CD14-positive monocyte (primary cell): ENCODE measurements at regions not wholly inside any gene's neighbourhood (a gene's known extent, or its start where the extent isn't known, plus 50 kb on each side); places are given as distances from the start of the nearest gene placed in this dataset.
"Not testable (repeated sequence)": the region's sequence is repeated elsewhere in the genome, so short reads cannot be mapped to it uniquely, and the experiment has no call there.

Experiments used
- DNase-seq, 3 donors: peaks; one replicate each; pipeline ENCODE4 v3.0.0-alpha.2; 2011 to 2022
- H2AFZ ChIP-seq: 2 replicates; pipeline ENCODE4 v1.6.0; 2012; ENCODE audit warnings: mild to moderate bottlenecking, low read depth, low read length, inconsistent platforms; ENCODE audit not compliant: insufficient read depth, poor library complexity, severe bottlenecking
- H3K27ac ChIP-seq, 2 donors: 1 replicate in 1 of 2; 2 replicates in 1 of 2; pipeline ENCODE4 v1.5.1; 2012 to 2013; ENCODE audit warnings: low read length in 2 of 2, control low read depth in 1 of 2, inconsistent platforms in 1 of 2, low read depth in 1 of 2, mild to moderate bottlenecking in 1 of 2
- H3K27me3 ChIP-seq, 2 donors: one replicate each; pipeline versions ENCODE4 v1.6.0 to v1.6.1; 2011 to 2013; ENCODE audit warnings: low read length in 2 of 2; ENCODE audit not compliant: control insufficient read depth in 2 of 2, insufficient read depth in 2 of 2
- H3K36me3 ChIP-seq, 2 donors: replicated peaks in 1 of 2; 1 replicate in 1 of 2; 2 replicates in 1 of 2; pipeline versions ENCODE4 v1.5.1 to v1.6.1; 2012 to 2013; ENCODE audit warnings: low read length in 2 of 2, control low read depth in 1 of 2, inconsistent platforms in 1 of 2, mild to moderate bottlenecking in 1 of 2; ENCODE audit not compliant: insufficient read depth in 2 of 2, control insufficient read depth in 1 of 2
- H3K4me1 ChIP-seq, 2 donors: 1 replicate in 1 of 2; 2 replicates in 1 of 2; pipeline versions ENCODE4 v1.5.1 to v1.6.1; 2012 to 2013; ENCODE audit warnings: low read length in 2 of 2, control low read depth in 1 of 2, inconsistent platforms in 1 of 2, mild to moderate bottlenecking in 1 of 2, moderate library complexity in 1 of 2; ENCODE audit not compliant: insufficient read depth in 2 of 2, control insufficient read depth in 1 of 2
- H3K4me2 ChIP-seq: replicated peaks from 2 replicates; pipeline ENCODE3; 2012; ENCODE audit warnings: low read length, moderate library complexity, mild to moderate bottlenecking; ENCODE audit not compliant: poor library complexity, severe bottlenecking; ENCODE audit errors: extremely low read depth
- H3K4me3 ChIP-seq, 3 experiments: fragments of 200-600 bp in 1 of 3; sonication (generic) in 1 of 3; replicated peaks in 1 of 3; 1 replicate in 2 of 3; 2 replicates in 1 of 3; pipeline ENCODE4 v1.5.1; 2011 to 2013; ENCODE audit warnings: low read length in 3 of 3, mild to moderate bottlenecking in 3 of 3, control low read depth in 2 of 3, low read depth in 2 of 3, inconsistent platforms in 1 of 3, moderate library complexity in 1 of 3
- H3K79me2 ChIP-seq: 2 replicates; pipeline ENCODE4 v1.6.0; 2012; ENCODE audit warnings: mild to moderate bottlenecking, control low read depth, inconsistent platforms, low read length, moderate library complexity; ENCODE audit not compliant: insufficient read depth
- H3K9ac ChIP-seq: 2 replicates; pipeline ENCODE4 v1.6.0; 2017; ENCODE audit warnings: low read length, mild to moderate bottlenecking; ENCODE audit not compliant: insufficient read depth, poor library complexity, severe bottlenecking
- H3K9me3 ChIP-seq, 2 donors: replicated peaks in 1 of 2; 1 replicate in 1 of 2; 2 replicates in 1 of 2; pipeline versions ENCODE4 v1.5.1 to v1.6.1; 2012 to 2013; ENCODE audit warnings: low read length in 2 of 2, control low read depth in 1 of 2; ENCODE audit not compliant: control insufficient read depth in 1 of 2, insufficient read depth in 1 of 2
- H4K20me1 ChIP-seq: 2 replicates; pipeline ENCODE4 v1.6.0; 2012; ENCODE audit warnings: mild to moderate bottlenecking, low read length, control low read depth, moderate library complexity; ENCODE audit not compliant: insufficient read depth
- H3K27ac Mint-ChIP-seq, 7 donors: one replicate each; pipeline ENCODE4 v1.8.0; 2020; ENCODE audit warnings: mild to moderate bottlenecking in 7 of 7, mixed read lengths in 7 of 7, moderate library complexity in 6 of 7, inconsistent platforms in 2 of 7
- H3K27me3 Mint-ChIP-seq, 3 donors: one replicate each; pipeline ENCODE4 v1.8.0; 2021 to 2022; ENCODE audit warnings: low read depth in 3 of 3, mild to moderate bottlenecking in 3 of 3, mixed read lengths in 3 of 3, moderate library complexity in 3 of 3, inconsistent platforms in 1 of 3
- H3K36me3 Mint-ChIP-seq, 2 donors: one replicate each; pipeline ENCODE4 v1.8.0; 2020; ENCODE audit warnings: mixed read lengths in 2 of 2, inconsistent platforms in 1 of 2, mild to moderate bottlenecking in 1 of 2
- H3K4me1 Mint-ChIP-seq: one replicate; pipeline ENCODE4 v1.8.0; 2020; ENCODE audit warnings: mild to moderate bottlenecking, mixed read lengths
- H3K4me3 Mint-ChIP-seq, 2 donors: one replicate each; pipeline ENCODE4 v1.8.0; 2020; ENCODE audit warnings: mild to moderate bottlenecking in 2 of 2, mixed read lengths in 2 of 2, moderate library complexity in 1 of 2
- H3K9me3 Mint-ChIP-seq, 7 donors: one replicate each; pipeline ENCODE4 v1.8.0; 2020 to 2022; ENCODE audit warnings: mixed read lengths in 7 of 7, mild to moderate bottlenecking in 6 of 7, moderate library complexity in 6 of 7, inconsistent platforms in 2 of 7
- CTCF ChIP-seq: fragments of 200-600 bp; IDR thresholded peaks from one replicate; pipeline ENCODE4 v1.8.0; 2022; ENCODE audit warnings: antibody characterized with exemption, mild to moderate bottlenecking
- WGBS: methylation state at CpG from one replicate; pipeline ENCODE4 v1.1.5; 2013; ENCODE audit warnings: missing lambda C conversion rate; ENCODE audit not compliant: insufficient coverage; 5-methylcytosine and 5-hydroxymethylcytosine counted together
- intact Hi-C, 2 donors: fragments of 100-400 bp; cut with micrococcal nuclease; formaldehyde crosslinking; loops; one replicate each; pipeline versions ENCODE4 v1.15.0 to v1.15.1; 2023

DNA sequence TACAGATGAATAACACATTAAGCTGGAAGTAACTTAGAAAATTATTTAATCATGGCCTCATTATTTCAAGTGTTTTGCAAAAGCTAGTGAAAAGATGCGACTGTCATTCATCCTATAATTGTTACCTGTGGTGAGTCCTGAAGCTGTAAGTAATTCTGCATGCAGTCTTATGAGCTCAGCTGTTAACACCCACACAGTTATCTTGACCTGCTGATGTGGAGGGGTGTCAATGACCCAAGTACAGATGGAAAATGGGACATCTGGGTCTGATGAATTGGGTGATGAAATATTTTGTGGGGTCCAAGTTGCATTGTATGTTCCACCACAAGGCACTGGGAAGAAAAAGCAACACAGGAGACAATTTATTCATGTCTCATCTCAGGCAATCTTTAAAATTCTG, 68.9 kb downstream of the OR13A1 start:
- WGBS = no CpG with 5 or more reads among the region's 1 CpG
- Histone ChIP-seq H3K79me2 (no peaks in the 10 kb centered on the region), H3K27me3 (no peaks in the 10 kb centered on the region), H3K4me3 (no peak overlapping the region), H2AFZ (no peak overlapping the region), H3K4me1 (peaks cover 19 to 20% of the 10 kb centered on the region in 2 donors), H3K4me2 (no peak overlapping the region), H3K36me3 (no peaks in the 10 kb centered on the region), H3K9me3 (no peaks in the 10 kb centered on the region), H3K9ac (no peak overlapping the region), H4K20me1 (no peaks in the 10 kb centered on the region), H3K27ac (no peak overlapping the region)
- H3K4me3 Mint-ChIP-seq = no peak overlapping the region
- H3K4me1 Mint-ChIP-seq = peaks cover 23% of the 10 kb centered on the region
- peaks cover 0 to 1% (median 0%) of the 10 kb centered on the region in 7 donors for H3K9me3 Mint-ChIP-seq
- H3K36me3 Mint-ChIP-seq = no peaks in the 10 kb centered on the region
- DNase-seq = no peak
- no peak for TF ChIP-seq CTCF
- intact Hi-C loops = loop anchor here in 1 of 2 donors (10.0 kb wide), 1 partner anchor 218 kb away; no protein-coding TSS in a partner anchor
- H3K27ac Mint-ChIP-seq = no peak overlapping the region
- peaks cover 3 to 9% (median 6%) of the 10 kb centered on the region in 3 donors for H3K27me3 Mint-ChIP-seq

DNA sequence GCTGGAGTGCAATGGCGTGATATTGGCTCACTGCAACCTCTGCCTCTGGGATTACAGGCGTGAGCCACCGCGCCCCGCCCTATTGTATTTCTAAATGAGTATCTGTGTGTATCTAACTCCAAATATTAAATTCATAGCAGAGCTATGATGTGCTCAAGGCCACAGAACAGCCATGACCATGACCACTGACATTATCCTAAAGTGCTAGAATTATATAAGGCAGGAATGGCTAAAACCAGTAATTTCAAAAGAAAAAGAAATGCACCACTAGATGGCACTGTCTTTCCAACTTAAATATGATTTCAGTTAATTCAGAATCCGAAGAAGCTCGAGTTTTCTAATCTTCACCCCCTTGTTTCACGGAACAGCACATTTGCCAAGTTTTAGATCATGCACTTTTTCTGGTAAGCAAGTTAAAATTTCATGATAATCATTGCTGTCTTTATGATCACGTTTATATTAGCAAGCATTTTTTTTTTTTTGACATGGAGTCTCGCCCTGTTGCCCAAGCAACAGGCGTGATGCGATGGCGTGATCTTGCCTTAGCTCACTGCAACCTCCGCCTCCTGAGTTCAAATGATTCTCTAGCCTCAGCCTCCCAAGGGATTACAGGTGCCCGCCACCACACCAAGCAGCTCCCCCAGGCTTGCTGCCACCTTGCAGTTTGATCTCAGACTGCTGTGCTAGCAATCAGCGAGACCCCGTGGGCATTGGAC, 65.3 kb downstream of the OR13A1 start:
- Histone ChIP-seq H3K36me3 (no peaks in the 10 kb centered on the region), H3K79me2 (no peaks in the 10 kb centered on the region), H3K9ac (no peak overlapping the region), H3K27me3 (no peaks in the 10 kb centered on the region), H3K4me1 (peaks cover 13 to 14% of the 10 kb centered on the region in 2 donors), H4K20me1 (no peaks in the 10 kb centered on the region), H3K4me2 (peak overlapping the region; percentile 40), H2AFZ (no peak overlapping the region), H3K27ac (peak overlapping the region in 1 of 2 donors; percentile 36), H3K4me3 (peak overlapping the region in 1 of 3 experiments; percentile 42), H3K9me3 (no peaks in the 10 kb centered on the region)
- H3K27ac Mint-ChIP-seq = peak overlapping the region in 5 of 7 donors; percentile 37 to 75 (median 51)
- peak overlapping the region; percentile 48 to 77 for H3K4me3 Mint-ChIP-seq
- 87% methylated on average over 4 of the region's 17 CpGs for WGBS
- DNase-seq = peak; percentile 41 to 86 (median 53)
- H3K36me3 Mint-ChIP-seq = no peaks in the 10 kb centered on the region
- intact Hi-C loops = loop anchor here (5.0 to 10.0 kb wide), 3 partner anchors 212 to 422 kb away; partner anchors contain the start of gene ZFAND4 (in 1 of the 2)
- peaks cover 2 to 9% (median 6%) of the 10 kb centered on the region in 3 donors for H3K27me3 Mint-ChIP-seq
- peaks cover 0 to 1% (median 0%) of the 10 kb centered on the region in 7 donors for H3K9me3 Mint-ChIP-seq
- peak; percentile 81 for TF ChIP-seq CTCF
- peaks cover 17% of the 10 kb centered on the region for H3K4me1 Mint-ChIP-seq

GRCh38 chr10:45250694-45251075, 64.7 kb downstream of the OR13A1 start:
- H3K9me3 ChIP-seq, H3K36me3 ChIP-seq, H3K27me3 ChIP-seq, H3K9me3 Mint-ChIP-seq, H3K27me3 Mint-ChIP-seq, H3K36me3 Mint-ChIP-seq, H4K20me1 ChIP-seq, H3K9ac ChIP-seq, H2AFZ ChIP-seq, H3K79me2 ChIP-seq: not testable (repeated sequence)
- intact Hi-C loops = loop anchor here in 1 of 2 donors (5.0 kb wide), 2 partner anchors 212 to 422 kb away; partner anchors contain the start of gene ZFAND4
- peak overlapping the region in 1 of 2 donors; percentile 62 for H3K4me3 Mint-ChIP-seq
- H3K27ac Mint-ChIP-seq = peak overlapping the region in 6 of 7 donors; percentile 47 to 75 (median 54)
- WGBS = 70% methylated on average over 2 of the region's 6 CpGs
- H3K4me1 ChIP-seq = peaks cover 13 to 14% of the 10 kb centered on the region in 2 donors
- DNase-seq = peak; percentile 5 to 47 (median 40)
- H3K4me3 ChIP-seq = peak overlapping the region in 1 of 3 experiments; percentile 42
- peak overlapping the region; percentile 40 for H3K4me2 ChIP-seq
- H3K4me1 Mint-ChIP-seq = peaks cover 17% of the 10 kb centered on the region
- H3K27ac ChIP-seq = peak overlapping the region in 1 of 2 donors; percentile 36
